Muscle layer of duodenum (tissue), 2 donors: ENCODE measurements at regions not wholly inside any gene's neighbourhood (a gene's known extent, or its start where the extent isn't known, plus 50 kb on each side); places are given as distances from the start of the nearest gene placed in this dataset.
A peak's percentile ranks its signal among the peaks of the same experiment; 100 is the strongest.

Experiments
- H3K27ac ChIP-seq: one replicate; pipeline ENCODE4 v1.7.0; 2013; ENCODE audit warnings: mild to moderate bottlenecking, low read length
- H3K27me3 ChIP-seq: one replicate; pipeline ENCODE4 v1.7.0; 2013; ENCODE audit warnings: low read depth, mild to moderate bottlenecking, control low read depth, low read length
- H3K36me3 ChIP-seq, 2 donors: one replicate each; pipeline ENCODE4 v1.7.0; 2013; ENCODE audit warnings: low read length in 2 of 2, control low read depth in 1 of 2, mild to moderate bottlenecking in 1 of 2; ENCODE audit not compliant: insufficient read depth in 2 of 2, control insufficient read depth in 1 of 2
- H3K4me1 ChIP-seq, 2 donors: one replicate each; pipeline ENCODE4 v1.7.0; 2013; ENCODE audit warnings: low read length in 2 of 2, mild to moderate bottlenecking in 2 of 2, control low read depth in 1 of 2, moderate library complexity in 1 of 2; ENCODE audit not compliant: insufficient read depth in 2 of 2, control insufficient read depth in 1 of 2
- H3K4me3 ChIP-seq, 2 donors: one replicate each; pipeline ENCODE4 v1.7.0; 2013; ENCODE audit warnings: low read length in 2 of 2, low read depth in 1 of 2, mild to moderate bottlenecking in 1 of 2
- H3K9me3 ChIP-seq, 2 donors: one replicate each; pipeline ENCODE4 v1.7.0; 2013; ENCODE audit warnings: low read length in 2 of 2, control low read depth in 1 of 2, mild to moderate bottlenecking in 1 of 2; ENCODE audit not compliant: control insufficient read depth in 1 of 2
- donor health status: healthy.

DNA sequence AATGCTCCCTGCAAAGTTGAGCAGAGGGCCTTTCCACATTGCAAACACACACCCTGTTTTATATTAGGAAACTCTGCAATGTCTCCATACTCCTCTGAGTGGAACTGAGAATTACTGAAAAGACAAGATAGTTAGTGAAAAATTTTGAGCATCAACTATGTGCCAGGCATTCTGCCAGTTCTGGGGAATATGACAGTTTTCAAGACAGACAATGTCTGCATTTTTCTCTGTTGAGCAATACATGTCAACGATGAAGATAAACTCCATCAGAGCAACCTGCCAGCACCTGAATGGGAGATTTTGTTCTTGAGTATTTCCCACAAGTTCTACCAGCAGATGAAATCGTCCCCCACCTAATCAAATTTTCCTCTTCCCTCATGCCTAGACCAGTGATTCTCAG, 203.4 kb upstream of the BMPER start:
- H3K27ac ChIP-seq, result no peak overlapping the region
- H3K4me1 ChIP-seq, result peaks cover 0 to 1% of the 10 kb centered on the region in 2 donors
- peaks cover 0 to 4% of the 10 kb centered on the region in 2 donors for H3K36me3 ChIP-seq
- H3K9me3 ChIP-seq, result peaks cover 10 to 11% of the 10 kb centered on the region in 2 donors
- H3K27me3 ChIP-seq, result no peaks in the 10 kb centered on the region
- no peak overlapping the region for H3K4me3 ChIP-seq

DNA sequence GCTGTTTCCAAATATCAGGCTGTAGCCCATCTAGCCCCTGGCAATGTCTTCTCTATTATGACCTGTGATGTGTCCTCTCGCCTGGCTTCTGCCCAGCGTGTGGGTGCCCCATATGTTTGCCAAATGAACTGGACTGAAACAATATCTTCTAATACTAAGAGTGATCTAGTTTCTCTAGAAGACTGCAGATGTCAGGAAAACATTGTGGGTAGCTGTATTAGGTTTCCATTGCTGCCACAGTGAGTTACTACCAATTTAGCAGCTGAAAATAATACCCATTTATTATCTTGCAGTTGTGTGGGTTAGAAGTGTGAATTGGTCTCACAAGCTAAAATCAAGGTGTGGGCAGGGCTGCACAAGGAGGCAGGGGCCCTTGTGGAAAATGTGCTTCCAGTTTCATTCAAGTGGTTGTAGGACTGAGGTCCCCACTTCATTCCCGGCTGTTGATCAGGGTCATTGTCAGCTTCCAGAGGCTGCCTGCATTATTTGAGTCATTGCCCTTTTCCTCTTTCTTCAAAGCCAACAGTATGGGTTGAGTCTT, 202.8 kb upstream of the BMPER start:
- H3K4me3 ChIP-seq, result no peak overlapping the region
- peaks cover 10 to 11% of the 10 kb centered on the region in 2 donors for H3K9me3 ChIP-seq
- H3K27me3 ChIP-seq, result no peaks in the 10 kb centered on the region
- peaks cover 0 to 4% of the 10 kb centered on the region in 2 donors for H3K36me3 ChIP-seq
- no peak overlapping the region for H3K27ac ChIP-seq
- H3K4me1 ChIP-seq, result peaks cover 0 to 5% of the 10 kb centered on the region in 2 donors

DNA sequence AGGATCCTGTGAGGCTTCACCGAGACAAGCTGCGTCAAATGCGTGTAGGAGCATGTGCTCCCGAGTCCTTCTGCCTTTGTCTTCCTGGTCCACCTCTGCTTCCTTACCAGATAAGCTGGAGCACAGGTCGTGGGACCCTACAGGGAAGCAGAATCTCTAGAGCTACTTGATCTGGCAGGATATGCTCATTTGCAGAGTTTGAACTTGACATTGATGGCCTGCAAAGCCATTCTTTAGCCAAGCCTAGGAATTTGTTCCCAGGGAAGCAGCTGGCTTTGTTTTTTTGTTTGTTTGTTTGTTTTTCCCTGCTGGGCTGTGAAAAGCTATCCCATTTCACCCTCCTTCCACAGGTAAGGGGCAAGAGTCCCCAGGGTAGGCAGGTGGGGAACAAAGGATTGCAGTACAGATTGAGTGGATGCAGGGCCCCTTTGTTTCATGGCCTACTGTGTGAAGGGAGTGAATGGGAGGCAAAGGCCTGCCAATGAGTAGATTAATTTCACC, 200.0 kb upstream of the BMPER start:
- Histone ChIP-seq H3K27ac (no peak overlapping the region), H3K9me3 (peaks cover 10 to 11% of the 10 kb centered on the region in 2 donors), H3K36me3 (peaks cover 0 to 4% of the 10 kb centered on the region in 2 donors), H3K27me3 (no peaks in the 10 kb centered on the region), H3K4me1 (peaks cover 0 to 5% of the 10 kb centered on the region in 2 donors), H3K4me3 (no peak overlapping the region)

DNA sequence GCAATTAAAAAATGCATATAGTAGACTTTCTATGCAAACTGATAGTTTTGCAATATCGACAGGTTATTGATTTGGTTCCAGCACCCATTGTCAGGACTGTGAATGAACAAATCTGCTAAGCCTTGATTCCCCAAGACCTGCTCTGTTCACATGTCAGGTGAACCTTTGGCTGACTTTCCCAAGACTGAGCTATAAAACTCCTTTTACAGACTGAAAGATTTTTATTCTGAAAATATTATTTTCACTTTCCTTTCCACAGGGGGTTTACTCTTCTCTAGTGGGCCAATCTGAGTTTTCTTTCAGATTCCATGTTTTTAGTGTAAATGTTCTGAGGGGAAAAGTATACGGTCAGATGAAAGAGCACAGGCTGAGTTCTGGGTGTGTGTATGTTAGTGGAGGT, 199.2 kb upstream of the BMPER start:
- H3K27ac ChIP-seq, result no peak overlapping the region
- H3K9me3 ChIP-seq, result peaks cover 5 to 6% of the 10 kb centered on the region in 2 donors
- peaks cover 0 to 4% of the 10 kb centered on the region in 2 donors for H3K36me3 ChIP-seq
- H3K27me3 ChIP-seq, result no peaks in the 10 kb centered on the region
- H3K4me1 ChIP-seq, result peaks cover 0 to 5% of the 10 kb centered on the region in 2 donors
- H3K4me3 ChIP-seq, result no peak overlapping the region

DNA sequence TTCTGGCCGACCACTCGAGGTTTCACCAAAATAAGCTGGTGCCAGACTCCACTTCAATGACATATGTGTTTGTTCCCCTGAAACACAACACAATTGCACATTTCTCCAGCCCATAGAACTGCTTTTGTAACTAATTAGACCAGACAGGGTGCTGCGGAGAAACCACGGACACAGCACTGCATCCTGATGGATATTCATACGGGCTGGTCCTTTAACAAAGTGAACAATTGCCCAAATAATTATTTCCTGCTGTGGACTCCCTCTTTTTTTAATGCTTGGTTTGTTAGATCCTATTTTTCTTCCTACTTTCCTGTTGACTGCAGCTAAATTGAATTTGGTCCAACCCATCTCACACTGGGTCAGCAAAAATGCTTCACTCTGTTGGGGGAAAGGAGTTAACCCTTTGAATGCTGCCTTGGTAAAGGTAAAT, 198.6 kb upstream of the BMPER start:
- H3K27ac ChIP-seq, result no peak overlapping the region
- H3K9me3 ChIP-seq, result peaks cover 0 to under 1% of the 10 kb centered on the region in 2 donors
- no peaks in the 10 kb centered on the region for H3K36me3 ChIP-seq
- no peaks in the 10 kb centered on the region for H3K27me3 ChIP-seq
- peaks cover 0 to 5% of the 10 kb centered on the region in 2 donors for H3K4me1 ChIP-seq
- peak overlapping the region in 1 of 2 donors; percentile 28 for H3K4me3 ChIP-seq

DNA sequence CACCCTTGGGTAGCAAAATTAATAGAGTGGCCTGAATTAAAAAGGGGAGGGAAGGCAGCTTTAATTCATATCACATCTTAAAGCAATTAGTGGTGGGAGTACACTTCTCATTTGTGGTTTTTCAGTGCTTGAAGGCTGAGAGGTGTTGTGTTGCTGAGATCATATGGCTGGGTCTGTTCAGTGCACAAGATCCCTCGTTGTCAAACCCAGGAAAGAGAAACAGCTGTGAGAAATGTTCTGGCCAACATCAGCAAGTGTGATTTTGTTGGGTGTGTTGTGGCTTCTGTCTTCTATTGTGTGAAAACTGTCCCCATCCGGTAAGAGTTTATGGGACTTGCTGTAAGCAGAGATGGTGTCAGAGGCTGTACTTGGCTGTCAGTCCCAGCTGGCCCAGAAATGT, 197.9 kb upstream of the BMPER start:
- H3K9me3 ChIP-seq, result no peaks in the 10 kb centered on the region
- no peaks in the 10 kb centered on the region for H3K27me3 ChIP-seq
- H3K27ac ChIP-seq, result no peak overlapping the region
- peaks cover 0 to 5% of the 10 kb centered on the region in 2 donors for H3K4me1 ChIP-seq
- H3K4me3 ChIP-seq, result no peak overlapping the region
- no peaks in the 10 kb centered on the region for H3K36me3 ChIP-seq

DNA sequence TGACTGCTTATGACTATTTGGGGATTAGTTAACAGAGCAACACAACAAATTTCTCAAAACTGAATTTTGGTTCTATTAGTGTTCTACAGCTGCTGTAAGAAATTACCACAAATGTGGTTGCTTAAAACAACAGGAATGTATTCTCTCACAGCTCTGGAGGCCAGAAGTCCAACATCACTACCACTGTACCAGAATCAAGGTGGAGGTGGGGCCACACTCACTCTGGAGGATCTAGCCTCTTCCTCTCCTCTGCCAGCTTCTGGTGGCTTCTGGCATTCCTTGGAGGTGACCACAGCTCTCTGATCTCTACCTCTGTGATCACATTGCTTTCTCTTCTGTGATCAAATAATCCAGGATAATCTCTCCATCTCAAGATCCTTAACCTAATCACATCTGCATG, 194.7 kb upstream of the BMPER start:
- Histone ChIP-seq H3K4me3 (no peak overlapping the region), H3K9me3 (no peaks in the 10 kb centered on the region), H3K27me3 (no peaks in the 10 kb centered on the region), H3K36me3 (no peaks in the 10 kb centered on the region), H3K4me1 (peaks cover 0 to 5% of the 10 kb centered on the region in 2 donors), H3K27ac (no peak overlapping the region)

DNA sequence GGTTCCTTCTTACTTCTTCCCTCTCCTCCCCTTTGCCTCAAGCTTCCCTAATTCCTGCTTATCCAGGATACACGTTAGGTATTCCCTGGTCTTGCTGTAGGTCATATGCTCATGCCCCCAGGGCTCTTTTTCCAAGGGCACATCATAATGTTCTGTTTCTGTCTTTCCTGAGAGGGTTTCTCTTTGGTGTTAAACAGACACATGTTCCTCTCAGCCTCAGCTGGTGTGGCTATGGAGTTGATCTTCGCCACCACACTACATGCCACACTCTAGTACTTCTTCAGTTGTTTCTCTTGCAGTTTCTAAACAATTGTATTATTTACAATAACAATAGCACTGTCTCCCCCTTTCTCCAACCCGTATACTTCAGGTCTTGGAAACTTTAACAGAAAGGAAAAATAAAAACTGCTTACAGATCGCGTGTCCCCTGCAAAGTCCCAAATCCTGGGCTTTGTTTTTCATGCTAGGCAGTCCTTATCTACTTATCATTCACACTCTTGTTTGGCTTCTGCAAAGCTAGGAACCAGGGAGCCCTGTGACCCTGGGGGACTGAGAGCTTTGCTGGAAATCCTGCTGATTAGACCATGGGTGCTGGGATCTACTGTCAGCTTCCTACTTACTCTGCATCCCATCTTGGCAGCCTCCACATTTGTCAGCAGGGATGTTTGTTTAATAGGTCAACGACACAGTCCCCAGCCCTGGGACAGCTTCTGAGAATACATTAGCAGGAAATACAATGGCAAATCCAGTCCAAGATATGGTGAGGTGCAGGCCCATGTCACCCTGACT, 193.9 kb upstream of the BMPER start:
- Histone ChIP-seq H3K4me1 (peaks cover 0 to 5% of the 10 kb centered on the region in 2 donors), H3K27ac (no peak overlapping the region), H3K9me3 (no peaks in the 10 kb centered on the region)

DNA sequence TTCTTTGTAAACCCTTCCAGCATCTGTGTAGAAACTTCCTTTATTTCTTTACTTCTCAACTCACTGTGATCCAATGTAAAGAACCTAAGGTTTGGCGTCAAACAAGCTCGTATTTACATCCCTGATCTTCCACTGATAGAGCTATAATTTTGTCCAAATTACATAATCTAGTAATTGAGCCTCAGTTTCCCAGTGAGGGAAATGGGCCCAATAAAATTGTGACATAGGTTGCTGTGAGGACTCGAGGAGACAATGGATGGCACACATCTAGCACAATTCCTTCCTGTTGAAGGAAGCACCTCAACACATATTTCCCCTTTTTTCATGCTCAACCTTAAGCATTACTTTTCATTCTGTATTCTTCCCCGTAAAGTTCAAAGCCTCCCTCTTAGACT, 193.3 kb upstream of the BMPER start:
- no peaks in the 10 kb centered on the region for H3K9me3 ChIP-seq
- no peaks in the 10 kb centered on the region for H3K27me3 ChIP-seq
- no peak overlapping the region for H3K27ac ChIP-seq
- no peaks in the 10 kb centered on the region for H3K36me3 ChIP-seq
- no peak overlapping the region for H3K4me3 ChIP-seq
- H3K4me1 ChIP-seq, result peaks cover 0 to 3% of the 10 kb centered on the region in 2 donors

More for the DNA sequence above, 193.9 kb upstream of the BMPER start:
- no peak overlapping the region for H3K4me3 ChIP-seq
- H3K27me3 ChIP-seq, result no peaks in the 10 kb centered on the region
- H3K36me3 ChIP-seq, result no peaks in the 10 kb centered on the region

DNA sequence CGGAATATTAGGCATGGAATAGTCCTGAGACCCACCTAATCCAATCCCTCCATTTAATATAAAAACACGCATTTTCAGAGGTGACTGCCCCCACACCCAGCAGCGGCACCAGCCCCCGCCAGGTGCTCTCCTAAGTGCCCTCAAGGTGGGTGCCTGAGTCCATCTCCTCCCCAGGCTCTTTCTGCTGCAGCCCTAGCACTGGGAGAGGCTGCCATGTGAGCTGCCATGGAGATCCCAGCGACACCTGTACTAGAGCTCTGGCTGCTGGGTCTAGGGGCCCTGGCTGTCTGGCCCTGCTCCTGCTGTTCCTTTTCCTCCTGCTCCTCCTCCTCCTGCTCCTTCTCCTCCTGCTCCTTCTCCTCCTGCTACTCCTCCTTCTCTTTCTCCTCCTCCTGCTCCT, 191.1 kb upstream of the BMPER start:
- H3K9me3 ChIP-seq, result no peaks in the 10 kb centered on the region
- no peaks in the 10 kb centered on the region for H3K27me3 ChIP-seq
- peaks cover 0 to 12% of the 10 kb centered on the region in 2 donors for H3K4me1 ChIP-seq
- no peak overlapping the region for H3K4me3 ChIP-seq
- no peaks in the 10 kb centered on the region for H3K36me3 ChIP-seq
- H3K27ac ChIP-seq, result no peak overlapping the region

DNA sequence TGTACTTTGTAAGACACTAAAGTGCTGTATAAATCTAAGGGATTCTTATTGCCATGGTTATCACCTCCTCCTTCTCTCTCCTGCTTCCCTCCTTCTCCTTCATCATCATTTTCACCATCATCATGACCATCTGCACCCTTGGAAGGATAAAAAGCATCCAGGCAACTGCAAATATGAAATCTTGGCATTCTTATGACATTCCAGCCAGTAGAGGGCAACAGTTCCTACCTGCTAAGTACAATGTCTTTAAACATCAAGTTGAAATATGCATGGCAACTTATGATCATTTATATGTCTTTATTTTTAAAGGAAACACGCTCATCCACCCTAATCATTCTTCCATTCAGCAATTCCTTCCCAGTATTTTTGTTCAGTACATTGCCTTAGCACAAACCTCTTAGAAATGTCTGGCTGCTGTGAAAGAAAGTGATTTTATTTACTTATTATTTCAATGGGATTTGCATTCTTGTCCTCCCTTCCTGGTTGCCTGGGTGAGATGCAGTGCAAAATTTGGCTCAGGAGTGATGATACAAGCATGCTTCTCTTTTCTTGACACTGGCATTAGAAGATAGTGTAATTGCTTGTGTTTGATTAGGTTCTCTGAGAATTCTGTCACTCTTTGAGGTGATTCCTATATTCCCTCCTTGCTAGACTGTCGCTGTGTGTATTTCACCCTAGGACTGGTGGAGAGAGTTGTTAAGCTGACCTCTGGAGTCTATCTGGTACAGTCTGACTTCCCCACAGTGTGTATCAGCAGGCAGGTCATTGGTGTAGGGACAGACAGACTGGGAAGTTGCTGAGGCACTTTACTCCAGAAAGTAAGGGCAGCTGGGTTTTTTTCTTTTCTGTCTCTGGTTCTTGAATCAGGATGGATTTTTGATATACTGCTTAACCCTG, 188.5 kb upstream of the BMPER start:
- H3K9me3 ChIP-seq, result no peaks in the 10 kb centered on the region
- no peak overlapping the region for H3K27ac ChIP-seq
- no peak overlapping the region for H3K4me3 ChIP-seq
- H3K36me3 ChIP-seq, result no peaks in the 10 kb centered on the region
- no peaks in the 10 kb centered on the region for H3K27me3 ChIP-seq
- peaks cover 0 to 12% of the 10 kb centered on the region in 2 donors for H3K4me1 ChIP-seq
